GM12892 (cell line): ENCODE measurements at regions not wholly inside any gene's neighbourhood (a gene's known extent, or its start where the extent isn't known, plus 50 kb on each side); places are given as distances from the start of the nearest gene placed in this dataset.

Experiments
- DNase-seq: peaks from one replicate; pipeline ENCODE4 v3.0.0; 2011; ENCODE audit not compliant: insufficient read length
- FAIRE-seq: peaks from 2 replicates; lab custom pipeline; 2011; peaks lifted over from hg19 to GRCh38; lab: Jason Lieb, UNC
- POLR2A ChIP-seq: IDR thresholded peaks from 2 replicates; pipeline ENCODE4 v1.6.1; 2011; ENCODE audit warnings: low read depth, low read length, control low read depth
- POLR2AphosphoS5 ChIP-seq: IDR thresholded peaks from 2 replicates; pipeline ENCODE4 v1.6.1; 2011; ENCODE audit warnings: low read depth, low read length, control low read depth
- TAF1 ChIP-seq: IDR thresholded peaks from 2 replicates; pipeline ENCODE4 v1.6.1; 2011; ENCODE audit warnings: low read depth, mild to moderate bottlenecking, control low read depth, low read length, borderline replicate concordance

GRCh38 chr10:23988006-23988405 lies 220.9 kb upstream of the KIAA1217 start:
- no peak for FAIRE-seq

GRCh38 chr10:23994459-23995046 lies 214.4 kb upstream of the KIAA1217 start:
- DNase-seq, result peak; percentile 2
- peak; percentile 90 for FAIRE-seq
- TF ChIP-seq POLR2AphosphoS5 (no peak), POLR2A (no peak), TAF1 (no peak)

More at GRCh38 chr10:23988006-23988405, 220.9 kb upstream of the KIAA1217 start:
- DNase-seq, result no peak
- no peak for TF ChIP-seq POLR2A
- no peak for TF ChIP-seq TAF1
- TF ChIP-seq POLR2AphosphoS5, result no peak

GRCh38 chr10:23999445-23999844 lies 209.5 kb upstream of the KIAA1217 start:
- TF ChIP-seq POLR2A (no peak), TAF1 (no peak), POLR2AphosphoS5 (no peak)
- FAIRE-seq, result no peak
- no peak for DNase-seq

- DNase-seq, result no peak
- no peak for FAIRE-seq
- TF ChIP-seq TAF1 (no peak), POLR2AphosphoS5 (no peak), POLR2A (no peak)
Measured at GRCh38 chr10:24000271-24000813, 208.6 kb upstream of the KIAA1217 start.

GRCh38 chr10:24006741-24007140 lies 202.2 kb upstream of the KIAA1217 start:
- DNase-seq (no peak), FAIRE-seq (no peak)
- TF ChIP-seq TAF1 (no peak), POLR2A (no peak), POLR2AphosphoS5 (no peak)

- DNase-seq (no peak), FAIRE-seq (no peak)
- TF ChIP-seq TAF1 (no peak), POLR2A (no peak), POLR2AphosphoS5 (no peak)
Measured at GRCh38 chr10:24007359-24007758, 201.6 kb upstream of the KIAA1217 start.

GRCh38 chr10:24008164-24009091 lies 200.5 kb upstream of the KIAA1217 start:
- DNase-seq (no peak), FAIRE-seq (no peak)
- TF ChIP-seq POLR2A, result no peak
- TF ChIP-seq POLR2AphosphoS5, result no peak
- TF ChIP-seq TAF1, result no peak

GRCh38 chr10:24009115-24009514 lies 199.8 kb upstream of the KIAA1217 start:
- DNase-seq, result no peak
- no peak for FAIRE-seq
- no peak for TF ChIP-seq POLR2A
- TF ChIP-seq TAF1, result no peak
- no peak for TF ChIP-seq POLR2AphosphoS5

GRCh38 chr10:24009736-24010135 lies 199.2 kb upstream of the KIAA1217 start:
- DNase-seq, result no peak
- FAIRE-seq, result no peak
- TF ChIP-seq POLR2A (no peak), TAF1 (no peak), POLR2AphosphoS5 (no peak)

- FAIRE-seq (no peak), DNase-seq (no peak)
- no peak for TF ChIP-seq TAF1
- no peak for TF ChIP-seq POLR2A
- TF ChIP-seq POLR2AphosphoS5, result no peak
Measured at GRCh38 chr10:24010436-24010970, 198.4 kb upstream of the KIAA1217 start.

GRCh38 chr10:24012249-24012803 lies 196.6 kb upstream of the KIAA1217 start:
- FAIRE-seq (no peak), DNase-seq (no peak)
- no peak for TF ChIP-seq TAF1
